Sigmoid colon (tissue), 6 donors: ENCODE measurements at regions not wholly inside any gene's neighbourhood (a gene's known extent, or its start where the extent isn't known, plus 50 kb on each side); places are given as distances from the start of the nearest gene placed in this dataset.
A peak's percentile ranks its signal among the peaks of the same experiment; 100 is the strongest.

Experiments
- DNase-seq: peaks from one replicate; pipeline ENCODE4 v3.0.0-alpha.2; 2019
- H3K27ac ChIP-seq, 4 donors: fragments of 200-600 bp; sonication (generic); one replicate each; pipeline ENCODE4 v1.5.1; 2016 to 2019; ENCODE audit warnings: mild to moderate bottlenecking in 1 of 4
- H3K27me3 ChIP-seq, 3 donors: fragments of 200-600 bp; sonication (generic); one replicate each; pipeline ENCODE4 v1.5.1; 2019; ENCODE audit warnings: mild to moderate bottlenecking in 1 of 3
- H3K36me3 ChIP-seq, 4 donors: fragments of 200-600 bp; sonication (generic); one replicate each; pipeline ENCODE4 v1.5.1; 2016 to 2019
- H3K4me1 ChIP-seq, 4 donors: fragments of 200-600 bp; sonication (generic); one replicate each; pipeline ENCODE4 v1.5.1; 2017 to 2019
- H3K4me3 ChIP-seq, 4 donors: fragments of 200-600 bp; sonication (generic); one replicate each; pipeline ENCODE4 v1.5.1; 2017 to 2019; ENCODE audit warnings: mild to moderate bottlenecking in 2 of 4, moderate library complexity in 1 of 4
- H3K9me3 ChIP-seq, 4 donors: fragments of 200-600 bp in 3 of 4; sonication (generic) in 3 of 4; one replicate each; pipeline versions ENCODE4 v1.5.1 to v1.6.1; 2013 to 2019
- CTCF ChIP-seq, 4 experiments: fragments of 450-650 bp in 3 of 4; fragments of 200-600 bp in 1 of 4; IDR thresholded peaks; one replicate each; pipeline ENCODE4 v1.5.1; 2016 to 2019; ENCODE audit warnings: antibody characterized with exemption in 4 of 4, mild to moderate bottlenecking in 3 of 4, moderate library complexity in 2 of 4
- EP300 ChIP-seq, 4 donors: sonication (generic); formaldehyde crosslinking; IDR thresholded peaks; one replicate each; pipeline ENCODE4 v1.6.1; 2017; ENCODE audit warnings: antibody characterized with exemption in 4 of 4
- POLR2A ChIP-seq, 2 donors: fragments of 450-650 bp; IDR thresholded peaks; one replicate each; pipeline ENCODE4 v1.6.1; 2016; ENCODE audit warnings: antibody characterized with exemption in 2 of 2, mild to moderate bottlenecking in 2 of 2, moderate library complexity in 2 of 2
- POLR2AphosphoS5 ChIP-seq, 4 donors: sonication (generic); formaldehyde crosslinking; IDR thresholded peaks; one replicate each; pipeline ENCODE4 v1.6.1; 2017; ENCODE audit warnings: antibody characterized with exemption in 4 of 4
- WGBS, 2 donors: extraction: QIAGEN DNeasy Blood & Tissue Kit; methylation state at CpG; one replicate each; pipeline ENCODE4 v1.1.7; 2013; 5-methylcytosine and 5-hydroxymethylcytosine counted together
- intact Hi-C: fragments of 100-400 bp; cut with DNase I; formaldehyde crosslinking; loops from one replicate; pipeline ENCODE4 v1.15.1; 2023
- donor health status: healthy with polysubstance abuse.
- donor health status: healthy.

- TF ChIP-seq EP300 (IDR thresholded peaks at IDR 0.05) (no peak), POLR2AphosphoS5 (IDR thresholded peaks at IDR 0.05) (no peak), POLR2A (IDR thresholded peaks at IDR 0.05) (no peak), CTCF (IDR thresholded peaks at IDR 0.05) (no peak)
- WGBS, 2 donors = 75 to 87% methylated on average over 2 of the region's 2 CpGs
- H3K36me3 ChIP-seq = no peaks in the 10 kb centered on the region
- no peak for DNase-seq
- H3K27ac ChIP-seq = peak overlapping the region in 1 of 4 donors; percentile 17
- intact Hi-C loops = no loop called here
- peaks cover 0 to 19% (median 14%) of the 10 kb centered on the region in 4 donors for H3K4me1 ChIP-seq
- H3K9me3 ChIP-seq = no peaks in the 10 kb centered on the region
- no peak overlapping the region for H3K4me3 ChIP-seq
- H3K27me3 ChIP-seq = no peaks in the 10 kb centered on the region
Measured at GRCh38 chr13:50352720-50353480, 337.7 kb downstream of the KCNRG start.

GRCh38 chr13:50353651-50354415 lies 338.6 kb downstream of the KCNRG start:
- H3K4me1 ChIP-seq = peaks cover 0 to 29% (median 23%) of the 10 kb centered on the region in 4 donors
- H3K27me3 ChIP-seq = no peaks in the 10 kb centered on the region
- H3K36me3 ChIP-seq = no peaks in the 10 kb centered on the region
- no peak overlapping the region for H3K4me3 ChIP-seq
- no peaks in the 10 kb centered on the region for H3K9me3 ChIP-seq
- no peak for DNase-seq
- intact Hi-C loops = no loop called here
- peak overlapping the region in 1 of 4 donors; percentile 17 for H3K27ac ChIP-seq
- TF ChIP-seq POLR2AphosphoS5 (IDR thresholded peaks at IDR 0.05) (no peak), EP300 (IDR thresholded peaks at IDR 0.05) (no peak), POLR2A (IDR thresholded peaks at IDR 0.05) (no peak), CTCF (IDR thresholded peaks at IDR 0.05) (no peak)
- WGBS, 2 donors = 80 to 84% methylated on average over 3 of the region's 3 CpGs

- intact Hi-C loops = loop anchor here (5.0 kb wide), 1 partner anchor 172 kb away; no protein-coding TSS in a partner anchor
- Histone ChIP-seq H3K4me1 (peaks cover 0 to 36% (median 30%) of the 10 kb centered on the region in 4 donors), H3K27me3 (no peaks in the 10 kb centered on the region), H3K9me3 (no peaks in the 10 kb centered on the region), H3K4me3 (no peak overlapping the region), H3K27ac (no peak overlapping the region), H3K36me3 (no peaks in the 10 kb centered on the region)
- DNase-seq = no peak
- no peak for TF ChIP-seq EP300 (IDR thresholded peaks at IDR 0.05)
- TF ChIP-seq POLR2A (IDR thresholded peaks at IDR 0.05) = no peak
- TF ChIP-seq CTCF (IDR thresholded peaks at IDR 0.05) = no peak
- TF ChIP-seq POLR2AphosphoS5 (IDR thresholded peaks at IDR 0.05) = no peak
- WGBS, 2 donors = 86 to 87% methylated on average over 4 of the region's 4 CpGs
Measured at GRCh38 chr13:50355797-50356196, 340.6 kb downstream of the KCNRG start.

- intact Hi-C loops = loop anchor here (5.0 kb wide), 1 partner anchor 170 kb away; no protein-coding TSS in a partner anchor
- peaks cover 0 to 36% (median 30%) of the 10 kb centered on the region in 4 donors for H3K4me1 ChIP-seq
- H3K9me3 ChIP-seq = no peaks in the 10 kb centered on the region
- DNase-seq = no peak
- no peaks in the 10 kb centered on the region for H3K27me3 ChIP-seq
- H3K36me3 ChIP-seq = no peaks in the 10 kb centered on the region
- no peak for TF ChIP-seq CTCF (IDR thresholded peaks at IDR 0.05)
- TF ChIP-seq POLR2A (IDR thresholded peaks at IDR 0.05) = no peak
- TF ChIP-seq POLR2AphosphoS5 (IDR thresholded peaks at IDR 0.05) = no peak
- TF ChIP-seq EP300 (IDR thresholded peaks at IDR 0.05) = no peak
- H3K4me3 ChIP-seq = no peak overlapping the region
- peak overlapping the region in 2 of 4 donors; percentile 67 to 78 for H3K27ac ChIP-seq
Measured at GRCh38 chr13:50357136-50357535, 341.9 kb downstream of the KCNRG start.
